SU-DHL-6 (cell line): ENCODE measurements at regions not wholly inside any gene's neighbourhood (a gene's known extent, or its start where the extent isn't known, plus 50 kb on each side); places are given as distances from the start of the nearest gene placed in this dataset.

Source experiments
- EZH2phosphoT487 ChIP-seq: fragments of 200-600 bp; sonication (generic), shearing (Covaris generic); conservative IDR thresholded peaks from 2 replicates; pipeline ENCODE4 v1.6.1; 2018; ENCODE audit warnings: mild to moderate bottlenecking, antibody characterized with exemption, low read length, moderate library complexity, mixed read lengths
- TF ChIP-seq, protein P1 (sequence below): fragments of 200-600 bp; sonication (generic); IDR thresholded peaks from one replicate; pipeline ENCODE4 v1.5.1; 2017; ENCODE audit warnings: antibody characterized with exemption, mild to moderate bottlenecking, low read length, moderate library complexity; ENCODE audit not compliant: insufficient read depth, poor library complexity, severe bottlenecking

DNA sequence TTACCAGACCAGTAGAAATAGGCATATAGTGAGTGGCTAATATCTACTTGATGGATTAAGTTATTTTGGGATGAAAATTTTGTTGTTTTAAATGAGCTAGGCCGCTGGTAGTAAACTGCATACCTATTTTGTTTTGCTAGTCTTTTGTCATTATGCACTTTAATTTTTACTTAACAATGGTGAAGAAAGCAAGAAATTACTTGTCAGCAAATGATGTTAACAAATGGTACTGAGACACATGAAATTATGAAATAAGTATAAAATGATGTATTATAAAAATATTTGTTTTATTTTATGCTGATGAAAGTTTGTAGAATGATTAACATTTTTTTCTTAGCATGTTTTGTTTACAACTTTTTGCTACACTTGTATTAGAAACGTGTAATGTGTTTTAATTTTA is 807.7 kb downstream of the TBC1D32 start:
- TF ChIP-seq, protein P1, sequence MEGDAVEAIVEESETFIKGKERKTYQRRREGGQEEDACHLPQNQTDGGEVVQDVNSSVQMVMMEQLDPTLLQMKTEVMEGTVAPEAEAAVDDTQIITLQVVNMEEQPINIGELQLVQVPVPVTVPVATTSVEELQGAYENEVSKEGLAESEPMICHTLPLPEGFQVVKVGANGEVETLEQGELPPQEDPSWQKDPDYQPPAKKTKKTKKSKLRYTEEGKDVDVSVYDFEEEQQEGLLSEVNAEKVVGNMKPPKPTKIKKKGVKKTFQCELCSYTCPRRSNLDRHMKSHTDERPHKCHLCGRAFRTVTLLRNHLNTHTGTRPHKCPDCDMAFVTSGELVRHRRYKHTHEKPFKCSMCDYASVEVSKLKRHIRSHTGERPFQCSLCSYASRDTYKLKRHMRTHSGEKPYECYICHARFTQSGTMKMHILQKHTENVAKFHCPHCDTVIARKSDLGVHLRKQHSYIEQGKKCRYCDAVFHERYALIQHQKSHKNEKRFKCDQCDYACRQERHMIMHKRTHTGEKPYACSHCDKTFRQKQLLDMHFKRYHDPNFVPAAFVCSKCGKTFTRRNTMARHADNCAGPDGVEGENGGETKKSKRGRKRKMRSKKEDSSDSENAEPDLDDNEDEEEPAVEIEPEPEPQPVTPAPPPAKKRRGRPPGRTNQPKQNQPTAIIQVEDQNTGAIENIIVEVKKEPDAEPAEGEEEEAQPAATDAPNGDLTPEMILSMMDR = no peak
- TF ChIP-seq EZH2phosphoT487 = no peak
